ENCODE measurements at regions not wholly inside any gene's neighbourhood (a gene's known extent, or its start where the extent isn't known, plus 50 kb on each side); places are given as distances from the start of the nearest gene placed in this dataset.

GRCh38 chr20:4384961-4385360, 135.9 kb upstream of the ADRA1D start:
- no peak for TF ChIP-seq POLR2A (IDR thresholded peaks at IDR 0.05; ENCODE audit: low read length)
- no peak for TF ChIP-seq GATA1 (IDR thresholded peaks at IDR 0.05; ENCODE audit: low read depth, low read length)

All from erythroblast (primary cell).